ENCODE measurements at regions not wholly inside any gene's neighbourhood (a gene's known extent, or its start where the extent isn't known, plus 50 kb on each side); places are given as distances from the start of the nearest gene placed in this dataset.

GRCh38 chr3:5840056-5840455 is 652.5 kb downstream of the EDEM1 start:
- ChIA-PET CTCF (ENCODE audit: low intra/inter-chr PET ratio) (no interaction called here), POLR2A (interaction anchor here (0.5 kb wide), 1 partner anchor 373 kb away, joined by 8 read pairs; no protein-coding TSS in a partner anchor)
- Histone ChIP-seq H3K36me3 (ENCODE audit: control insufficient read depth, insufficient read depth, low read length) (no peaks in the 10 kb centered on the region), H3K27me3 (ENCODE audit: control insufficient read depth in 2 of 2, insufficient read depth in 2 of 2, low read length in 2 of 2) (no peaks in the 10 kb centered on the region), H2AFZ (ENCODE audit: low read depth, low read length) (no peak overlapping the region), H3K4me3 (no peak overlapping the region), H3K4me1 (replicated peaks in 1 of 2; ENCODE audit: control insufficient read depth in 2 of 2, insufficient read depth in 2 of 2, low read length in 2 of 2) (no peaks in the 10 kb centered on the region), H3K79me2 (ENCODE audit: control insufficient read depth, insufficient read depth, low read length) (no peaks in the 10 kb centered on the region), H3K9me3 (replicated peaks; ENCODE audit: control insufficient read depth, insufficient read depth, low read depth, low read length) (no peaks in the 10 kb centered on the region), H3K9me1 (ENCODE audit: control insufficient read depth, insufficient read depth, low read length) (no peaks in the 10 kb centered on the region), H4K20me1 (replicated peaks; ENCODE audit: control insufficient read depth, insufficient read depth, low read length) (no peaks in the 10 kb centered on the region), H3K27ac (ENCODE audit: extremely low read depth, low read depth, low read length) (no peak overlapping the region), H3K9ac (ENCODE audit: insufficient read depth in 1 of 2, low read depth in 2 of 2, low read length in 2 of 2) (no peak overlapping the region), H3K4me2 (ENCODE audit: insufficient read depth, low read length) (no peak overlapping the region)
- intact Hi-C loops (cut with micrococcal nuclease) (no loop called here), in situ Hi-C loops (cut with MboI) (no loop called here)
- 0% methylated on average over 3 of the region's 3 CpGs for WGBS (ENCODE audit: insufficient coverage, low coverage, missing lambda C conversion rate)
- FAIRE-seq (no peak), ATAC-seq (no peak), DNase-seq (ENCODE audit: extremely low read depth in 1 of 4, low spot score in 3 of 4) (no peak)
- BruUV-seq (replicated peaks): no TSS peak
- TF ChIP-seq PRDM10 (IDR thresholded peaks at IDR 0.05; ENCODE audit: partially characterized antibody) (no peak), ZC3H8 (IDR thresholded peaks at IDR 0.05) (no peak), FOXA3 (CRISPR knock-in tag; conservative IDR thresholded peaks at IDR 0.05 in 1 of 2, IDR thresholded peaks at IDR 0.05 in 1 of 2) (no peak), HNRNPL (IDR thresholded peaks at IDR 0.05; ENCODE audit: low read depth, low read length) (no peak), HBP1 (CRISPR knock-in tag; IDR thresholded peaks at IDR 0.05) (no peak), GTF3C2 (IDR thresholded peaks at IDR 0.05; ENCODE audit: borderline replicate concordance, extremely low read depth, insufficient read length) (no peak), MXD1 (CRISPR knock-in tag; IDR thresholded peaks at IDR 0.05; ENCODE audit: borderline replicate concordance, poor library complexity, severe bottlenecking) (no peak)
